ENCODE measurements at regions not wholly inside any gene's neighbourhood (a gene's known extent, or its start where the extent isn't known, plus 50 kb on each side); places are given as distances from the start of the nearest gene placed in this dataset.

DNA sequence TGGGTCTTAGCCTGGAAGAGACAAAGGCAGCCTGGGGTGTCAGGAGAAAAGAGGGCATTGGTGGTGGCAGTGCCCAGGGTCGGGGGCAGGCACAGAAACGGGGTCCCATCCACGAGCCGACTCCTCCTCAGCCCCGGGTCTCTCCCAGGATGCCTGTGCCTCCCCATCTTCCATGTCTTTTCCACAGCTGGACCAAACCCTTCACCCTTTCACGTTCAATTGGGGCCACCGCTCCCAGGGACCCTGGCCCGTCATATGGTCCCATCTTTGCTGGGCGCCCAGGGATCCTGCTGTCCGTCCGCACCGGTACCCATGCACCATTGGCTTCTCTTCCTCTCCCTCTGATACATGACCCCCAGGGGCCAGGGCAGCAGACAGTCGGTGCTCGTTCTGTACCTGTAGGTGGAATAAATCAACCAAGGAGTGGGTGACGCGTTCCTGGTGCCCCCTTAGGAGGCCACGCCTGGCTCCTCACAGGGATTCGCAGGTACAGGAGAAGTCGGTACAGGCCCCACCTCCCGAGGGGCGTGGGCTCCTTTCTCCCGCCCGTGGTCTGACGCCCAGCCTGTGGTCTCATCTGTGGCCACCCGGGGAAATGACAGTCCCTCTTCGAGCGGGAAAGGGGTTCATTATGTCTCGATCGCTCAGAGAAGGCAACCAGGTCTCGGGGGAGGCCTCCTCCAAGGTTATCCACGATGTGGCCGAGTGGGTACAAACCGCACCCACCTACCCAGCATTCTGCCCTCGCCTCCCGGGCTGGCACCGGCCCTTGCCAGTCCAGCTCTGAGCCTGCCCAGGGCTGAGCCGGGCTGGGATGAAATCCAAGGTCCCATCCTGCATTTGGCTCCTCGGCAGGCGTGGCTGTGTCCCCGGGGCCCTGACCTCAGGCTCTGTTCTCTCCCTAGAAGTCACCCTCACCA lies 1493.6 kb downstream of the BRD1 start:
- no peak for DNase-seq

DNA sequence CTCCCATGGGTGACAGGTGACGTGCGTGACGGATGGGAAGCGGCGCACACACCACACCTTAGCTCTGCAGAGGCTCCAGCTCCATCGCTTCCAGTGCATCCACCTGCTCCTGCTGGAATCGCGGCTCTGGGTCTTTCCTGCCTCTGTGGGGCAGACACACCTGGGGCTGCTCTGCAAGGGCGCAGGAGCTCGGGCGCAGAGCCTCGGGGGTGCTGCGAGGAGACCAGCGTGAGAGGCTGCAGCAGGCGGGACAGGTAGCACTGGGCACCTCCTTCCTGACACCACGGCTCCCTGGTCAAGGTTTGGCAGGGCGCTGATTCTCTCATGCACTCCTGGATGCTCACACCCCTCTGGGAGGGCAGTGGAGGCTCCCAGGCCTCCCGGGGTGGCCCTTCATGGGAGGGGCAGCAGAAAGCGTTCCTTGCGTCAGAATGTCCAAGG lies 1494.3 kb downstream of the BRD1 start:
- DNase-seq: no peak

- no peak for DNase-seq
These were observed 1495.0 kb downstream of the BRD1 start for GRCh38 chr22:48332438-48333322.

GRCh38 chr22:48331691-48332220 lies 1495.9 kb downstream of the BRD1 start:
- no peak for DNase-seq

DNA sequence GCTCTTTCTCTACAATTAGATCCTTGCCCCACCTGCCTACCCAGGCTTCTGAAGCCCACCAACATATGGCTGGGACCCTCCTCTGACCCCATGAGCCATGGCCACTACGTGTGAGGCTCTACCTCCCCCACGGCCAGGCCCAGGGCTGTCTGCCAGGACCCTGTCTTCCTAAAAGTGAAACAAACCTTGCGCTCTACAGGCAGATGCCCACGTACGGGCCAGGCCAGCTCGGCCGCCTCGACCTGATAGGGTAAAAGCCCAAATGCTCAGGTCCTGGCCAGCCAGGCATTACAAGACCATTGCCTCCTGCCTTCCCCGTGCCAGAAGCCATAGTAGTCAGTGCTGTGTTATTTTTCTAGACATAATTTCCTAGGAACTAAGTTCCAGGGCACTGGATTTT lies 1496.4 kb downstream of the BRD1 start:
- DNase-seq: no peak

- no peak for DNase-seq
These were observed 1500.0 kb downstream of the BRD1 start for GRCh38 chr22:48327721-48328120.

DNA sequence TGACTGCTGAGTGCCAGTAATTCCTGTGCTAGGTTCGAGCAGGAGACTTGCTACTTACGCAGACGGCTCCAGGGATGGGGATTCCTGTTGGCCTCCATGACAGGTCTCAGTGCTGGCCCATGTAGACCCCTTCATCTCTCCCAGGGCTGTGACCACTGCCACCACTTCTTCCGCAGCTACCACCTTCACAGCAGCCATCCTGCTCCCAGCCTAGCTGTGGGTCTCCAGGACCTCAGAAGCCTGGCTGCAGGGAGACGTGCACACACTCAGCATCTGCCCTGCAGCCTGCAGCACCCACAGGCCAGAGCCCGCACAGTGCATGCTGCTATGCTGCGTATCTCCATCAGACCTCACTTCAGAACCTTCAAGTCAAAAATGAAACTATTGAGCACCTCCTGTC lies 1503.9 kb downstream of the BRD1 start:
- DNase-seq: no peak

- DNase-seq: no peak
These were observed 1504.8 kb downstream of the BRD1 start for GRCh38 chr22:48322907-48323306.

GRCh38 chr22:48321986-48322545 lies 1505.6 kb downstream of the BRD1 start:
- no peak for DNase-seq

DNA sequence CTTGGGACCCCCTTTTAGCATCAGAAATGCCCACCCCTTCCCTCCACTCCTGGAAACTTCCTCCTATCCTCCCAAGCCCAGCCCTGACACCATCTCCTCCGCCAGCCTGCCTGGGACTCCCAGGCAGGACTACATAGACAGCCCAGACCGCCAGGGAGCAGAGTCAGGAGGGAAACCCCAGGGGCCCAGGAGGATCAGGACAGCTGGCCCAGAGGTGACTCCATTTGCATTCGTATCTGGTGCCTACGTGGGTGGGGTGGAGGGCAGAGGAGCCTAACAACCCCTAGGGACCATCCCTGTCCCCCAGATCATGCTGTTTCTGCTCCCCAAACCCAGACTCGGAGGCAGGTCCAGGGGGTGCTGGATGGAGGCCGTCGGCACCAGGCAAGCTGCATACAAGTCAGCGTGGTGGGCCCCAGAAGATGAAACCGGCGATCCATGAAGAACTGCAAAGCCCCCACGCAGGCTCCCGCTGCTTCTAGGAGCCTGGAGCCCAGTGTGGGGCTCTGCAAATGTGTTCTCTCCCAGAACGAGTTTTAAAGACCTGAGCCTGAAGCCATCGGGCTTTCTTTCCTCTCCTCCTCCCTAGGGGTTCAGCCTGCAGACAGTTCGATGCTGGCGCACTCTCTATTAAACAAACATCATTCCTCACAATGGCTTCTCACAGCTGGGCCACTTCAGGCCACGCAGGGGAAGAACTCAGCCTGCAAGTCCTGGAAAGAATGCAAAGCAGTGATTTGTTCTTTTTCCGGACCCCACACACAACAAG lies 1506.8 kb downstream of the BRD1 start:
- DNase-seq: no peak

DNA sequence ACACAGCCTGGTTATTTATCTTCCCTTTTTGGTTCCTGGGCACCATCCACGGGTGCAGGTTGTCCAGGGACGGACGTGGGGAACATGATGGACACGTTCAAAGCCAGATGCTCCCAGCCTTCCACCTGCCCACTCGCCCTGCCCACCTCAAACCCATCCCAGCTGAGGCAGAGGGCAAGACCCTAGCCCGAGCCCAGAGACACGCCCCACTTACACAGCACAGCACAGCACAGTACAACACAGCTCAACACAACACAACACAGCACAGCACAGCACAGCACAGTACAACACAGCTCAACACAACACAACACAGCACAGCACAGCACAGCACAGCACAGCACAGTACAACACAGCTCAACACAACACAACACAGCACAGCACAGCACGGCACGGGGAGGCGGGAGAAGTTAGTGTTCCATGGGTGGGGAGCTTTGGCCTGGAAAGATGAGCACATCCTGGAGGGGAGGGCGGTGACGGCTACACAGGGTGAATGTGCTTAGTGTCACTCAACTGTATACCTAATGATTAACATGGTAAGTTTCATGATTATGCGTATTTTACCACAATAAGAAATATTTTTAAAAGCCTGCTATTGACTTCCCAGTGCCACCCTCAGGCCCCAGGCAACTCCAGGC lies 1507.5 kb downstream of the BRD1 start:
- no peak for DNase-seq

DNA sequence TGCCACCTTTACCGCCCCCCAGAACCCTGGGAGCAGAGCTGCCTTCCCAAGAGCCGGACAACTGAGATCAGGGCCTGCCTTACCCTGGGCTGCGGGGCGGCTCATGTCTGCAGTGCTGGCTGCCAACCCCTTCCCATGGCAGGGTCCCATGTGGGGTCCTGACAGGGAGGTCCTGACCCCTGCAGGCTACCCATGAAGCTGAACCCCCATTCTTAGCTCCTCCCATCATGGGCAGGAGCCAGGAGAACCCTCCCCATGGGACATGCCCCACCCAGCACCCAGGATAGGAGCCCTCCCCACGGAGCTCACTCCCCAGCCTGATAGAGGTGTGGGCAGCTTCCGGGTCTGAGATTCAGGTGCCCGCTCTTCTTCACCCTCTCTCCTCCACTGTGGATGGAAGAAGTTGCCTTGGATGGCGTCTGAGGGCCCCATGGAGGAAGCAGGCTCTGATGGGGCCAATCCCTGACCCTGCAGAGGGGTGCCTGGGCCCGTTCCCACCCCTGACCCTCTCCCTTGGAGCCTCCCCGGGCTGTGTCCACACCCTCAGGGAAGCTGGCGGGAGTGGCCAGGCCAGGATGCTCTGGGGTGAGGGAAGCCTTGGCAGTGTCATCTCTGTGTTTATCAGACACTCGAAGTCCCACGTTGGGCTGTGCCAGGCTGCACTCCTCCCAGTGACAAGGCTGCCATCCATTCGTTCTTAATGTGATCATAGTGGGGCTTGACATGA lies 1508.2 kb downstream of the BRD1 start:
- no peak for DNase-seq

DNA sequence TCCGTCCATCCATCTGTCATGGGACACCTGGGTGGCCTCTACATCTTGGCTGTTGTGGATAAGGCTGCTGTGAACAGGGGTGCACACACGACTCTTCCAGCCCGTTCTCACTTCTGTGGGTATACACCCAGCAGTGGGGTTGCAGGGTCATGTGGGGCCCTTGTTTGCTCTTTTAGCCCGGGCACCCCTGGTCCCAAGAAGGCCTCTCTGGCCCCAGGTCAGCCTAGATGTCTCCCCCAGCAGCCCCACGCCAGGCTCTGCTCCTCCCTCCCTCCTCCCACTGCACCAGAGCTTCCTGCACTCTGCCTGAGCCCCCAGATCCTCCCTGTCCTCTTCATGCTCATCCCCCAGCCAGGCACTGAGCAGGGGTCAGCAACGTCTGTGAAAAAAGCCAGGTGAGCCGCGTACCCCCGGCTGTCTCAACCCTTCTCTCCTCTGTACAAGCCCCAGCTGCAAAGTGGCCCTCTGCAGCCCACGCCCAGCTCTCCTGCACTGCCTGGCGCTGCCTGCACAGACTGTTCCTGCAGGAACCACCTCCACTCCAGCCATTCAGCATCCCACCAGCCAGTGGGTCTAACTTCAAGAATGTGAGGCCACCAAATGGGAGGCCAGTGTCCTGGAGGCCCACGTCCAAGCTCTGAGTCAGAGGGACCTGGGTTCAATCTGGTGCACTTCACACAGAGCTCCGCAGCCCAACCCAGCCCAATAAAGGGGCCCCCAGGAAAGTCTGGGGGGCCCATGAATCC lies 1508.9 kb downstream of the BRD1 start:
- DNase-seq: no peak

DNA sequence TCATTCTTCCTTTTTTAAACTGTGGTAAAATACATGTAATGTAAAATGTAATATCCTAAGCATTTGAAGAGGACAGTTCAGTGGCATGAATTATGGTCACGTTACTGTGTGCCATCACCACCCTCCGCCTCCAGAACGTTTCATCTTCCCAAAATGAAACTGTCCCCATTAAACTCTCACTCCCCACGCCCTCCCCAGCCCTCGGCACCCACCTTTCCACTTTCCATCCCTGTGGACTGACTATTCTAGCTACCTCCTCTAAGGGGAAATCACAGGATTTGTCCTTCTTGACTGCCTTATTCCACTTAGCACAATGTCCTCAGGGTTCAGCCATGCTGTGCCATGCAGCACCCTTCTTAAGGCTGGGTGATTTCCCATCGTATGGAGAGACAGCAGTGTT lies 1509.5 kb downstream of the BRD1 start:
- no peak for DNase-seq

GRCh38 chr22:48316257-48317250 lies 1511.1 kb downstream of the BRD1 start:
- DNase-seq: no peak

GRCh38 chr22:48315439-48316256 lies 1512.0 kb downstream of the BRD1 start:
- peak; percentile 73 to 95 for DNase-seq

DNA sequence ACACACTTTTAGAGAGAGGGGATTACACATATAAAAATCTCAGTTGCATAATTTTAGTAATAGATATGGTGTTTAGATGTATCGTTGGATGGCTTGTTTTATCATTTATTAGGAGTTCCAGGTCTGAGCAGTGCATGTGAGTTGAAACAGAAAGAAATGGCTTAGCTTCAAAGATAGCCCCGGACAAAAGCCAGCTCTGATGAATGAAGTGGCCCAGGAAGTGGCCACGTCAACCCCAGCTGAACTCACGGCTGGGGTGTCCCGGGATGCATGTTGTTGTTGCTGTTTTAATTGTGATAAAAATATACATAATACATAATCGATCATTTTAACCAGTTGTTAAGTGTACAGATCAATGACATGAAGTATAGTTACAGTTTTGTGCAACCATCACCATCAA lies 1513.6 kb downstream of the BRD1 start:
- no peak for DNase-seq

DNA sequence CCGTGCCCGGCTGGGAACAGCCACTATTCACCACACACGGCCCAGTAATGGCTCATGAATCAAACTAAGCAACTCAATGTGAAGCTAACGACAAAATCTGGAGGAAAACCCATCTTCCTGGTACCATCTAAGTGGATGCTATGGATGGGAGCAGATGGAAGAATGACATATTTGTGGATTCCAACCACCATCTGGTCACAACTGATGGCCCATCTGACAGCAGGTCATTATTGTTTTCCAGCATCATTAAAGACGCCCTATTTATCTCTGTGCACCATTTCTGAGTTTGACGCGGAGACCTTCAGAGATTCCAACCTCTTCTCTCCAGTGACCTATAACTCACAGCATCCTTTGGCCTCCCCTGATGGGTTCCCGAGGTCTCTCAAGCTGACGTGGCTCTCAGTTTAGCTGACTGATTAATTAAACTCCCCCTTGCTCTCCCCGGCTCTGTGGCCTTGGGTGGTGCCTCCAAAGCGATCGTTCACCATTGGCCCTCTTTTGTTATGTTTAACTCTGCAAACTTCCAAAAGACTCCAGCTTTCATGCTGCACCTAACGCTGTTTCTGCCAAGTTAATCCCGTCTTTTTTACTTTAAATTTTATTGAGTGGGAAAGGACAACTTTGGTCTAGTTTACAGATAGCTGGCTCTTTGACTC lies 1514.4 kb downstream of the BRD1 start:
- DNase-seq: peak in 1 of 2 experiments; percentile 5
